H1 (cell line): ENCODE measurements at regions not wholly inside any gene's neighbourhood (a gene's known extent, or its start where the extent isn't known, plus 50 kb on each side); places are given as distances from the start of the nearest gene placed in this dataset.

ENCODE experiments used
- CTCF ChIA-PET: fragments of 300-600 bp; sonication (Branson Sonifier 250); formaldehyde crosslinking; loops from one replicate; lab custom pipeline; 2021; ENCODE audit not compliant: partially characterized antibody; lab: Charles Lee
- POLR2A ChIA-PET: fragments of 300-600 bp; sonication (Branson Sonifier 250); formaldehyde crosslinking; loops from one replicate; lab custom pipeline; 2021; ENCODE audit warnings: inconsistent platforms; ENCODE audit not compliant: partially characterized antibody; lab: Charles Lee
- DNase-seq, 2 experiments: peaks; one replicate each; pipeline versions ENCODE4 v3.0.0 to v3.0.0-alpha.2; 2010 to 2022; ENCODE audit warnings: low spot score in 2 of 2, low read depth in 1 of 2, mixed read lengths in 1 of 2
- FAIRE-seq: peaks from 2 replicates; lab custom pipeline; 2011; peaks lifted over from hg19 to GRCh38; lab: Jason Lieb, UNC
- H2AFZ ChIP-seq: 2 replicates; pipeline ENCODE4 v1.8.1; 2012; ENCODE audit warnings: low read length, inconsistent platforms
- H2AK5ac ChIP-seq: 2 replicates; pipeline ENCODE4 v1.6.1; 2013; ENCODE audit warnings: low read depth, low read length
- H2BK120ac ChIP-seq: replicated peaks from 2 replicates; pipeline ENCODE3; 2013; ENCODE audit warnings: low read depth, low read length, inconsistent platforms
- H2BK12ac ChIP-seq: 2 replicates; pipeline ENCODE4 v1.6.1; 2013; ENCODE audit warnings: low read depth, low read length
- H2BK15ac ChIP-seq: 2 replicates; pipeline ENCODE4 v1.6.1; 2013; ENCODE audit warnings: low read length
- H2BK20ac ChIP-seq: 2 replicates; pipeline ENCODE4 v1.6.1; 2013; ENCODE audit warnings: low read length
- H2BK5ac ChIP-seq: 2 replicates; pipeline ENCODE4 v1.6.1; 2013; ENCODE audit warnings: low read depth, low read length
- H3K14ac ChIP-seq: 2 replicates; pipeline ENCODE4 v1.6.1; 2013; ENCODE audit warnings: inconsistent platforms; ENCODE audit not compliant: insufficient read length
- H3K18ac ChIP-seq: 2 replicates; pipeline ENCODE4 v1.6.1; 2013; ENCODE audit warnings: low read length; ENCODE audit errors: extremely low read depth
- H3K23ac ChIP-seq: 2 replicates; pipeline ENCODE4 v1.6.1; 2013; ENCODE audit warnings: inconsistent platforms; ENCODE audit not compliant: insufficient read length
- H3K23me2 ChIP-seq: 2 replicates; pipeline ENCODE4 v1.6.1; 2013; ENCODE audit warnings: low read depth, low read length
- H3K27ac ChIP-seq: 2 replicates; pipeline ENCODE4 v1.6.1; 2011; ENCODE audit warnings: low read depth, low read length, inconsistent platforms
- H3K27me3 ChIP-seq, 4 experiments: replicated peaks in 1 of 4; 1 replicate in 1 of 4; 2 replicates in 3 of 4; pipeline versions ENCODE4 v1.6.1 to v1.8.1; 2011 to 2013; ENCODE audit warnings: low read length in 3 of 4, mild to moderate bottlenecking in 3 of 4, inconsistent platforms in 2 of 4, mixed read lengths in 2 of 4, moderate library complexity in 1 of 4; ENCODE audit not compliant: control insufficient read depth in 3 of 4, insufficient read depth in 3 of 4; ENCODE audit errors: extremely low read depth in 1 of 4
- H3K36me3 ChIP-seq, 4 experiments: 2 replicates each; pipeline versions ENCODE4 v1.6.1 to v1.8.1; 2011 to 2013; ENCODE audit warnings: mild to moderate bottlenecking in 4 of 4, low read length in 3 of 4, moderate library complexity in 2 of 4, control low read depth in 1 of 4, inconsistent platforms in 1 of 4; ENCODE audit not compliant: insufficient read depth in 4 of 4, control insufficient read depth in 2 of 4
- H3K4ac ChIP-seq: replicated peaks from 2 replicates; pipeline ENCODE3; 2013; ENCODE audit warnings: low read length, low read depth, mixed read lengths, inconsistent platforms; ENCODE audit not compliant: insufficient read length
- H3K4me1 ChIP-seq, 4 experiments: replicated peaks in 1 of 4; 1 replicate in 1 of 4; 2 replicates in 3 of 4; pipeline versions ENCODE4 v1.6.1 to v1.8.1; 2011 to 2013; ENCODE audit warnings: low read length in 3 of 4, inconsistent platforms in 2 of 4, mixed read lengths in 1 of 4; ENCODE audit not compliant: insufficient read depth in 4 of 4, control insufficient read depth in 3 of 4
- H3K4me2 ChIP-seq, 2 experiments: 2 replicates each; pipeline versions ENCODE4 v1.6.1 to v1.8.1; 2011 to 2013; ENCODE audit warnings: low read depth in 2 of 2, low read length in 2 of 2, control low read depth in 1 of 2, inconsistent platforms in 1 of 2, mild to moderate bottlenecking in 1 of 2; ENCODE audit not compliant: insufficient read depth in 1 of 2
- H3K4me3 ChIP-seq, 4 experiments: fragments of 200-600, 300-600 bp in 1 of 4; sonication (generic), shearing (Covaris generic), sonication (Bioruptor Twin) in 1 of 4; 2 replicates each; pipeline versions ENCODE4 v1.5.1 to v1.8.1; 2011 to 2016; ENCODE audit warnings: low read length in 4 of 4, low read depth in 3 of 4, control low read depth in 2 of 4, inconsistent platforms in 2 of 4, mild to moderate bottlenecking in 2 of 4, mixed read lengths in 1 of 4, moderate library complexity in 1 of 4; ENCODE audit not compliant: insufficient read depth in 2 of 4; ENCODE audit errors: extremely low read depth in 1 of 4
- H3K56ac ChIP-seq: replicated peaks from 2 replicates; pipeline ENCODE3; 2013; ENCODE audit warnings: low read depth, mild to moderate bottlenecking, mixed read lengths, low read length, inconsistent platforms; ENCODE audit not compliant: insufficient read length
- H3K79me1 ChIP-seq: 2 replicates; pipeline ENCODE4 v1.6.1; 2013; ENCODE audit warnings: low read depth, low read length, control low read depth
- H3K79me2 ChIP-seq, 2 experiments: 2 replicates each; pipeline versions ENCODE4 v1.6.1 to v1.8.1; 2012 to 2013; ENCODE audit warnings: low read length in 2 of 2, mild to moderate bottlenecking in 2 of 2, inconsistent platforms in 1 of 2; ENCODE audit not compliant: insufficient read depth in 2 of 2, control insufficient read depth in 1 of 2
- H3K9ac ChIP-seq, 4 experiments: replicated peaks in 1 of 4; 1 replicate in 1 of 4; 2 replicates in 3 of 4; pipeline versions ENCODE4 v1.6.1 to v1.8.1; 2011 to 2013; ENCODE audit warnings: low read depth in 3 of 4, low read length in 3 of 4, control low read depth in 2 of 4, mild to moderate bottlenecking in 2 of 4, moderate library complexity in 2 of 4, inconsistent platforms in 1 of 4; ENCODE audit errors: extremely low read depth in 1 of 4
- H3K9me3 ChIP-seq, 2 experiments: 2 replicates each; pipeline versions ENCODE4 v1.6.1 to v1.8.1; 2012 to 2013; ENCODE audit warnings: mild to moderate bottlenecking in 2 of 2, moderate library complexity in 2 of 2, control low read depth in 1 of 2, inconsistent platforms in 1 of 2, low read depth in 1 of 2, low read length in 1 of 2, mixed read lengths in 1 of 2; ENCODE audit not compliant: insufficient read depth in 2 of 2
- H4K20me1 ChIP-seq, 2 experiments: replicated peaks in 1 of 2; 2 replicates each; pipeline versions ENCODE3 to v1.8.1; 2011 to 2013; ENCODE audit warnings: inconsistent platforms in 2 of 2, low read length in 2 of 2, mild to moderate bottlenecking in 1 of 2; ENCODE audit not compliant: insufficient read depth in 2 of 2, control insufficient read depth in 1 of 2
- H4K5ac ChIP-seq: 2 replicates; pipeline ENCODE4 v1.6.1; 2013; ENCODE audit warnings: low read length, low read depth, mixed read lengths, inconsistent platforms; ENCODE audit not compliant: insufficient read length
- H4K8ac ChIP-seq: 2 replicates; pipeline ENCODE4 v1.8.0; 2013; ENCODE audit warnings: mild to moderate bottlenecking, moderate library complexity, low read length, inconsistent platforms; ENCODE audit not compliant: insufficient read depth; ENCODE audit errors: extremely low read depth
- H4K91ac ChIP-seq: replicated peaks from 2 replicates; pipeline ENCODE3; 2013; ENCODE audit warnings: low read length, mixed read lengths, inconsistent platforms; ENCODE audit not compliant: insufficient read length
- BCL11A ChIP-seq, 2 experiments: IDR thresholded peaks; one replicate each; pipeline ENCODE4 v1.6.1; 2011; ENCODE audit warnings: low read depth in 2 of 2, low read length in 2 of 2, mild to moderate bottlenecking in 2 of 2
- BRCA1 ChIP-seq: IDR thresholded peaks from 2 replicates; pipeline ENCODE4 v1.6.1; 2012; ENCODE audit warnings: low read depth, low read length, improper control_type of control experiment
- CTCF ChIP-seq, 3 experiments: IDR thresholded peaks; 1 replicate in 2 of 3; 2 replicates in 1 of 3; pipeline versions ENCODE4 v1.5.1 to v1.6.1; 2011; ENCODE audit warnings: low read length in 3 of 3, mild to moderate bottlenecking in 3 of 3, inconsistent platforms in 2 of 3, low read depth in 1 of 3, moderate library complexity in 1 of 3; ENCODE audit not compliant: insufficient read depth in 1 of 3; ENCODE audit errors: control extremely low read depth in 1 of 3
- EGR1 ChIP-seq: IDR thresholded peaks from 2 replicates; pipeline ENCODE4 v1.6.1; 2011; ENCODE audit warnings: low read depth, low read length, borderline replicate concordance
- GTF2F1 ChIP-seq: IDR thresholded peaks from 2 replicates; pipeline ENCODE4 v1.6.1; 2012; ENCODE audit warnings: low read depth, low read length, improper control_type of control experiment, borderline replicate concordance
- RFX5 ChIP-seq: IDR thresholded peaks from 2 replicates; pipeline ENCODE4 v1.6.1; 2011; ENCODE audit warnings: low read depth, low read length, improper control_type of control experiment, borderline replicate concordance
- SAP30 ChIP-seq: fragments of 300-600 bp; sonication (generic); IDR thresholded peaks from 2 replicates; pipeline ENCODE4 v1.7.1; 2012; ENCODE audit warnings: low read length, moderate library complexity, mild to moderate bottlenecking, inconsistent platforms; ENCODE audit not compliant: insufficient read depth, insufficient replicate concordance
- TAF1 ChIP-seq: IDR thresholded peaks from 2 replicates; pipeline ENCODE4 v1.6.1; 2011; ENCODE audit warnings: mild to moderate bottlenecking, low read depth, low read length
- TCF12 ChIP-seq: IDR thresholded peaks from 2 replicates; pipeline ENCODE4 v1.6.1; 2011; ENCODE audit warnings: low read depth, mild to moderate bottlenecking, low read length
- TEAD4 ChIP-seq: IDR thresholded peaks from 2 replicates; pipeline ENCODE4 v1.6.1; 2012; ENCODE audit warnings: low read depth, low read length, inconsistent platforms, mixed read lengths
- WGBS, 2 experiments: shearing (Covaris generic) in 1 of 2; methylation state at CpG; one replicate each; pipeline versions ENCODE4 v1.1.6 to v1.1.7; 2013 to 2015; ENCODE audit warnings: low lambda C conversion rate in 2 of 2, mixed read lengths in 2 of 2, inconsistent platforms in 1 of 2, low coverage in 1 of 2, missing lambda C conversion rate in 1 of 2; ENCODE audit not compliant: insufficient replicate concordance in 2 of 2, insufficient coverage in 1 of 2, insufficient read length in 1 of 2; ENCODE audit errors: extremely low coverage in 1 of 2, missing lambda C conversion rate in 1 of 2; 5-methylcytosine and 5-hydroxymethylcytosine counted together
- TF ChIP-seq, protein P1 (sequence below): IDR thresholded peaks from 2 replicates; pipeline ENCODE4 v1.6.1; 2012; ENCODE audit warnings: low read length, inconsistent platforms

DNA sequence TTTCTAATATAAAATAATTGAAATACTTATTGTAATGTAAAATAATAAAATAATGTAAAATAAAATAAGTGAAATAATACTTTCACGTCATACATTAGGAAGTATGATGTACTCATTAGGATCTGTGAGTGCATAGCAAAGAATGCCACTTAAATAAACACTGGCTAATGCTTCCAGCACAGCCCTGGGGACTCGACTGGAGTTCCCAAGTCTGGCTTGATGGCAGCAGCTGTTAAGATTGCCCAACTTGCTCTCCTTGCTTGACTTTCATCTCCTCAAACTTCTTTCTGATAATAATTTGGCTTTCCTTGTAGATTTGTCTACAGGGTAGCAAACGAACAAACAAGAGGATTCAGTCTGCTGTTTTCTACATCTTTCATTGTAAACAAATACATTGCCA is 191.9 kb downstream of the COG6 start:
- no peak for FAIRE-seq
- TF ChIP-seq BCL11A (IDR thresholded peaks at IDR 0.05; ENCODE audit: low read depth in 2 of 2, low read length in 2 of 2) (no peak), GTF2F1 (no peak), BRCA1 (no peak), EGR1 (no peak), CTCF (IDR thresholded peaks at IDR 0.05; ENCODE audit: control extremely low read depth in 1 of 3, insufficient read depth in 1 of 3, low read depth in 1 of 3, low read length in 3 of 3) (no peak), TCF12 (no peak), SAP30 (no peak), TEAD4 (no peak), TAF1 (no peak), RFX5 (no peak)
- TF ChIP-seq, protein P1, sequence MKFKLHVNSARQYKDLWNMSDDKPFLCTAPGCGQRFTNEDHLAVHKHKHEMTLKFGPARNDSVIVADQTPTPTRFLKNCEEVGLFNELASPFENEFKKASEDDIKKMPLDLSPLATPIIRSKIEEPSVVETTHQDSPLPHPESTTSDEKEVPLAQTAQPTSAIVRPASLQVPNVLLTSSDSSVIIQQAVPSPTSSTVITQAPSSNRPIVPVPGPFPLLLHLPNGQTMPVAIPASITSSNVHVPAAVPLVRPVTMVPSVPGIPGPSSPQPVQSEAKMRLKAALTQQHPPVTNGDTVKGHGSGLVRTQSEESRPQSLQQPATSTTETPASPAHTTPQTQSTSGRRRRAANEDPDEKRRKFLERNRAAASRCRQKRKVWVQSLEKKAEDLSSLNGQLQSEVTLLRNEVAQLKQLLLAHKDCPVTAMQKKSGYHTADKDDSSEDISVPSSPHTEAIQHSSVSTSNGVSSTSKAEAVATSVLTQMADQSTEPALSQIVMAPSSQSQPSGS = no peak

More for the DNA sequence above, 191.9 kb downstream of the COG6 start:
- H3K4me1 ChIP-seq = no peaks in the 10 kb centered on the region
- no peak overlapping the region for H4K91ac ChIP-seq
- H2BK12ac ChIP-seq = no peak overlapping the region
- H3K79me2 ChIP-seq = no peaks in the 10 kb centered on the region
- H2BK120ac ChIP-seq = no peak overlapping the region
- no peak overlapping the region for H2BK20ac ChIP-seq
- no peak overlapping the region for H2AFZ ChIP-seq
- no peak overlapping the region for H3K18ac ChIP-seq
- H2BK5ac ChIP-seq = no peak overlapping the region
- no peak overlapping the region for H3K4ac ChIP-seq
- H4K5ac ChIP-seq = no peak overlapping the region
- no peak overlapping the region for H3K27ac ChIP-seq
- H3K27me3 ChIP-seq = no peaks in the 10 kb centered on the region
- no peak overlapping the region for H3K4me2 ChIP-seq
- H3K79me1 ChIP-seq = no peaks in the 10 kb centered on the region
- H3K4me3 ChIP-seq = no peak overlapping the region
- CTCF ChIA-PET = no interaction called here
- WGBS, 2 experiments = 89% methylated on average over 3 of the region's 3 CpGs; no CpG with 5 or more reads in 1 of the 2 experiments
- POLR2A ChIA-PET = no interaction called here
- no peak overlapping the region for H2AK5ac ChIP-seq
- H3K23ac ChIP-seq = no peak overlapping the region
- H3K9ac ChIP-seq = no peak overlapping the region
- no peak overlapping the region for H2BK15ac ChIP-seq
- H3K9me3 ChIP-seq = no peaks in the 10 kb centered on the region
- no peak overlapping the region for H3K56ac ChIP-seq
- DNase-seq = no peak
- H3K23me2 ChIP-seq = no peaks in the 10 kb centered on the region
- H3K36me3 ChIP-seq = no peaks in the 10 kb centered on the region
- H4K20me1 ChIP-seq = no peaks in the 10 kb centered on the region
- no peak overlapping the region for H4K8ac ChIP-seq
- H3K14ac ChIP-seq = no peak overlapping the region
